RPMI7951 (cell line): ENCODE measurements at regions not wholly inside any gene's neighbourhood (a gene's known extent, or its start where the extent isn't known, plus 50 kb on each side); places are given as distances from the start of the nearest gene placed in this dataset.
"Not testable (repeated sequence)": the region's sequence is repeated elsewhere in the genome, so short reads cannot be mapped to it uniquely, and the experiment has no call there.

Experiments used
- DNase-seq: peaks from one replicate; pipeline ENCODE4 v3.0.0-alpha.2; 2012; ENCODE audit warnings: low read depth

- not testable (repeated sequence) for DNase-seq
Measured at GRCh38 chr10:36000754-36001153, 358.7 kb upstream of the FZD8 start.

GRCh38 chr10:35998026-35998425, 355.9 kb upstream of the FZD8 start:
- no peak for DNase-seq

GRCh38 chr10:35995485-35995884, 353.4 kb upstream of the FZD8 start:
- no peak for DNase-seq

GRCh38 chr10:35993591-35994515, 351.8 kb upstream of the FZD8 start:
- DNase-seq, result no peak

GRCh38 chr10:35992107-35992506, 350.0 kb upstream of the FZD8 start:
- no peak for DNase-seq

- peak; percentile 32 for DNase-seq
Measured at GRCh38 chr10:35986756-35987502, 344.8 kb upstream of the FZD8 start.

GRCh38 chr10:35979116-35979515, 337.0 kb upstream of the FZD8 start:
- no peak for DNase-seq

- DNase-seq, result not testable (repeated sequence)
Measured at GRCh38 chr10:35973912-35974591, 332.0 kb upstream of the FZD8 start.

GRCh38 chr10:35972275-35972674, 330.2 kb upstream of the FZD8 start:
- DNase-seq, result no peak

GRCh38 chr10:35971397-35971796, 329.3 kb upstream of the FZD8 start:
- no peak for DNase-seq

- DNase-seq, result no peak
Measured at GRCh38 chr10:35963685-35964084, 321.6 kb upstream of the FZD8 start.

GRCh38 chr10:35961501-35961900, 319.4 kb upstream of the FZD8 start:
- DNase-seq, result peak; percentile 50

GRCh38 chr10:35959252-35959651, 317.2 kb upstream of the FZD8 start:
- peak; percentile 29 for DNase-seq

- not testable (repeated sequence) for DNase-seq
Measured at GRCh38 chr10:35958609-35959008, 316.5 kb upstream of the FZD8 start.

GRCh38 chr10:35950701-35951100, 308.6 kb upstream of the FZD8 start:
- DNase-seq, result no peak

GRCh38 chr10:35950226-35950625, 308.1 kb upstream of the FZD8 start:
- no peak for DNase-seq

GRCh38 chr10:35949811-35950211, 307.7 kb upstream of the FZD8 start:
- no peak for DNase-seq

GRCh38 chr10:35946556-35946955, 304.5 kb upstream of the FZD8 start:
- no peak for DNase-seq

GRCh38 chr10:35942057-35942456, 300.0 kb upstream of the FZD8 start:
- DNase-seq, result no peak

GRCh38 chr10:35940141-35941041, 298.3 kb upstream of the FZD8 start:
- no peak for DNase-seq

GRCh38 chr10:35938160-35938559, 296.1 kb upstream of the FZD8 start:
- no peak for DNase-seq
